DND-41 (cell line): ENCODE measurements at regions not wholly inside any gene's neighbourhood (a gene's known extent, or its start where the extent isn't known, plus 50 kb on each side); places are given as distances from the start of the nearest gene placed in this dataset.

Source experiments
- ATAC-seq: fragments of 200-7000 bp; cut with Tn5 transposase; 3 replicates; pipeline ENCODE4 v1.9.1; 2021; ENCODE audit warnings: low read depth; ENCODE audit not compliant: insufficient read depth
- DNase-seq: peaks from one replicate; pipeline ENCODE4 v3.0.0-alpha.2; 2020
- H2AFZ ChIP-seq: 2 replicates; pipeline ENCODE4 v1.6.0; 2012; ENCODE audit warnings: low read depth, low read length
- H3K27ac ChIP-seq: 2 replicates; pipeline ENCODE4 v1.5.1; 2012; ENCODE audit warnings: low read length, inconsistent platforms
- H3K27me3 ChIP-seq: fragments of 200-600 bp; sonication (generic); 2 replicates; pipeline ENCODE4 v1.6.0; 2012; ENCODE audit warnings: low read length, mild to moderate bottlenecking, inconsistent platforms; ENCODE audit not compliant: insufficient read depth, poor library complexity
- H3K36me3 ChIP-seq: 2 replicates; pipeline ENCODE4 v1.5.1; 2012; ENCODE audit warnings: low read length, inconsistent platforms; ENCODE audit not compliant: insufficient read depth
- H3K4me1 ChIP-seq: 2 replicates; pipeline ENCODE4 v1.5.1; 2012; ENCODE audit warnings: mild to moderate bottlenecking, low read length; ENCODE audit not compliant: insufficient read depth
- H3K4me2 ChIP-seq: 2 replicates; pipeline ENCODE4 v1.6.0; 2012; ENCODE audit warnings: mild to moderate bottlenecking, moderate library complexity, low read length, inconsistent platforms; ENCODE audit not compliant: insufficient read depth
- H3K4me3 ChIP-seq, 2 experiments: fragments of 200-600 bp in 1 of 2; shearing (Covaris generic) in 1 of 2; 2 replicates each; pipeline ENCODE4 v1.5.1; 2012 to 2016; ENCODE audit warnings: inconsistent platforms in 2 of 2, low read length in 2 of 2, mild to moderate bottlenecking in 2 of 2, low read depth in 1 of 2, moderate library complexity in 1 of 2
- H3K79me2 ChIP-seq: 2 replicates; pipeline ENCODE4 v1.6.0; 2012; ENCODE audit warnings: low read length, inconsistent platforms; ENCODE audit not compliant: insufficient read depth
- H3K9ac ChIP-seq: 2 replicates; pipeline ENCODE4 v1.6.0; 2012; ENCODE audit warnings: low read depth, mild to moderate bottlenecking, inconsistent platforms, low read length, moderate library complexity
- H3K9me3 ChIP-seq: 2 replicates; pipeline ENCODE4 v1.5.1; 2012; ENCODE audit warnings: low read length, moderate library complexity, mild to moderate bottlenecking, inconsistent platforms; ENCODE audit not compliant: insufficient read depth, severe bottlenecking
- H4K20me1 ChIP-seq: 2 replicates; pipeline ENCODE4 v1.6.0; 2012; ENCODE audit warnings: low read length; ENCODE audit not compliant: insufficient read depth
- CTCF ChIP-seq: IDR thresholded peaks from 2 replicates; pipeline ENCODE4 v1.5.1; 2012; ENCODE audit warnings: borderline replicate concordance, low read length, moderate library complexity, mild to moderate bottlenecking; ENCODE audit not compliant: poor library complexity, severe bottlenecking; ENCODE audit errors: extremely low read depth
- EZH2 ChIP-seq: IDR thresholded peaks from 3 replicates; pipeline ENCODE4 v1.6.1; 2012; ENCODE audit warnings: borderline replicate concordance, low read depth, mild to moderate bottlenecking, moderate library complexity, low read length, inconsistent platforms; ENCODE audit not compliant: severe bottlenecking

- no peak for ATAC-seq
- H3K36me3 ChIP-seq = no peaks in the 10 kb centered on the region
- TF ChIP-seq EZH2 (no peak), CTCF (no peak)
Measured at GRCh38 chr9:78830301-78830700, 533.4 kb downstream of the PSAT1 start.

GRCh38 chr9:78831726-78832125 lies 534.8 kb downstream of the PSAT1 start:
- DNase-seq = no peak
- TF ChIP-seq EZH2 (no peak), CTCF (no peak)

More at GRCh38 chr9:78830301-78830700, 533.4 kb downstream of the PSAT1 start:
- Histone ChIP-seq H3K4me1 (no peaks in the 10 kb centered on the region), H2AFZ (no peak overlapping the region), H3K4me2 (no peak overlapping the region), H3K27ac (no peak overlapping the region), H4K20me1 (no peaks in the 10 kb centered on the region), H3K4me3 (no peak overlapping the region), H3K9ac (no peak overlapping the region), H3K9me3 (no peaks in the 10 kb centered on the region), H3K27me3 (no peaks in the 10 kb centered on the region), H3K79me2 (no peaks in the 10 kb centered on the region)
- no peak for DNase-seq

GRCh38 chr9:78835928-78836450 lies 539.1 kb downstream of the PSAT1 start:
- TF ChIP-seq CTCF = no peak
- TF ChIP-seq EZH2 = no peak
- ATAC-seq (no peak), DNase-seq (no peak)
- no peaks in the 10 kb centered on the region for H3K27me3 ChIP-seq
- no peak overlapping the region for H3K4me2 ChIP-seq
- no peaks in the 10 kb centered on the region for H3K9me3 ChIP-seq
- H2AFZ ChIP-seq = no peak overlapping the region
- no peak overlapping the region for H3K4me3 ChIP-seq
- H3K4me1 ChIP-seq = no peaks in the 10 kb centered on the region
- no peaks in the 10 kb centered on the region for H3K79me2 ChIP-seq
- H4K20me1 ChIP-seq = no peaks in the 10 kb centered on the region
- no peak overlapping the region for H3K9ac ChIP-seq
- no peaks in the 10 kb centered on the region for H3K36me3 ChIP-seq
- H3K27ac ChIP-seq = no peak overlapping the region

More at GRCh38 chr9:78831726-78832125, 534.8 kb downstream of the PSAT1 start:
- Histone ChIP-seq H3K27me3 (no peaks in the 10 kb centered on the region), H3K27ac (no peak overlapping the region), H3K4me2 (no peak overlapping the region), H3K9ac (no peak overlapping the region), H3K4me1 (no peaks in the 10 kb centered on the region), H2AFZ (no peak overlapping the region), H3K79me2 (no peaks in the 10 kb centered on the region), H3K4me3 (no peak overlapping the region), H3K9me3 (no peaks in the 10 kb centered on the region), H3K36me3 (no peaks in the 10 kb centered on the region), H4K20me1 (no peaks in the 10 kb centered on the region)
- no peak for ATAC-seq

- Histone ChIP-seq H3K36me3 (no peaks in the 10 kb centered on the region), H3K4me3 (no peak overlapping the region), H3K9ac (no peak overlapping the region), H3K4me1 (no peaks in the 10 kb centered on the region), H2AFZ (no peak overlapping the region), H4K20me1 (no peaks in the 10 kb centered on the region), H3K4me2 (no peak overlapping the region), H3K9me3 (no peaks in the 10 kb centered on the region), H3K79me2 (no peaks in the 10 kb centered on the region), H3K27ac (no peak overlapping the region), H3K27me3 (no peaks in the 10 kb centered on the region)
- no peak for TF ChIP-seq CTCF
- no peak for TF ChIP-seq EZH2
- DNase-seq = no peak
- no peak for ATAC-seq
Measured at GRCh38 chr9:78839252-78839651, 542.3 kb downstream of the PSAT1 start.
